HUES64 (cell line): ENCODE measurements at regions not wholly inside any gene's neighbourhood (a gene's known extent, or its start where the extent isn't known, plus 50 kb on each side); places are given as distances from the start of the nearest gene placed in this dataset.
A peak's percentile ranks its signal among the peaks of the same experiment; 100 is the strongest.
"Not testable (repeated sequence)": the region's sequence is repeated elsewhere in the genome, so short reads cannot be mapped to it uniquely, and the experiment has no call there.

ENCODE experiments used
- H3K27ac ChIP-seq: 2 replicates; pipeline ENCODE4 v1.7.0; 2013; ENCODE audit warnings: low read depth, low read length, inconsistent platforms
- H3K27me3 ChIP-seq: 2 replicates; pipeline ENCODE4 v1.6.1; 2013; ENCODE audit warnings: mild to moderate bottlenecking, low read length; ENCODE audit not compliant: insufficient read depth
- H3K36me3 ChIP-seq: 2 replicates; pipeline ENCODE4 v1.6.1; 2013; ENCODE audit warnings: mild to moderate bottlenecking, low read length; ENCODE audit not compliant: insufficient read depth
- H3K4me1 ChIP-seq: 2 replicates; pipeline ENCODE4 v1.6.1; 2013; ENCODE audit warnings: mild to moderate bottlenecking, low read length, moderate library complexity; ENCODE audit not compliant: insufficient read depth
- H3K4me3 ChIP-seq: 2 replicates; pipeline ENCODE4 v1.5.1; 2013; ENCODE audit warnings: mild to moderate bottlenecking, low read length, moderate library complexity
- H3K9ac ChIP-seq: 2 replicates; pipeline ENCODE4 v1.6.1; 2013; ENCODE audit warnings: mild to moderate bottlenecking, low read depth, low read length
- H3K9me3 ChIP-seq: 2 replicates; pipeline ENCODE4 v1.6.1; 2013; ENCODE audit warnings: low read depth, low read length; ENCODE audit not compliant: insufficient read depth
- WGBS: fragments of 150-250, 120-280 bp; methylation state at CpG from one replicate; pipeline ENCODE4 v1.1.7; 2013; ENCODE audit warnings: missing lambda C conversion rate; 5-methylcytosine and 5-hydroxymethylcytosine counted together

GRCh38 chr13:112153364-112153763, 86.4 kb downstream of the SOX1 start:
- Histone ChIP-seq H3K9ac (no peak overlapping the region), H3K27me3 (no peaks in the 10 kb centered on the region; the same call in 1 of the 2 replicates), H3K4me3 (no peak overlapping the region), H3K36me3 (no peaks in the 10 kb centered on the region), H3K4me1 (no peaks in the 10 kb centered on the region), H3K27ac (no peak overlapping the region), H3K9me3 (peaks cover 13% of the 10 kb centered on the region)
- WGBS = 93% methylated on average over 9 of the region's 9 CpGs

- Histone ChIP-seq H3K9ac (no peak overlapping the region), H3K4me1 (peaks cover 1% of the 10 kb centered on the region; the same call in 1 of the 2 replicates), H3K27ac (no peak overlapping the region), H3K36me3 (no peaks in the 10 kb centered on the region), H3K9me3 (peaks cover 13% of the 10 kb centered on the region), H3K4me3 (no peak overlapping the region), H3K27me3 (no peaks in the 10 kb centered on the region; the same call in 1 of the 2 replicates)
- WGBS = 95% methylated on average over 6 of the region's 6 CpGs
Measured at GRCh38 chr13:112153846-112154245, 86.9 kb downstream of the SOX1 start.

- no peaks in the 10 kb centered on the region for H3K36me3 ChIP-seq
- no peak overlapping the region for H3K9ac ChIP-seq
- H3K27me3 ChIP-seq = no peaks in the 10 kb centered on the region; the same call in 1 of the 2 replicates
- 93% methylated on average over 14 of the region's 14 CpGs for WGBS
- no peak overlapping the region for H3K27ac ChIP-seq
- H3K4me3 ChIP-seq = no peak overlapping the region
- H3K4me1 ChIP-seq = peaks cover 8% of the 10 kb centered on the region
- peaks cover 13% of the 10 kb centered on the region for H3K9me3 ChIP-seq
Measured at GRCh38 chr13:112154301-112155060, 87.5 kb downstream of the SOX1 start.

- Histone ChIP-seq H3K9me3 (peaks cover 13% of the 10 kb centered on the region), H3K36me3 (no peaks in the 10 kb centered on the region), H3K27ac (no peak overlapping the region), H3K4me1 (peaks cover 45% of the 10 kb centered on the region), H3K27me3 (no peaks in the 10 kb centered on the region), H3K4me3 (no peak overlapping the region), H3K9ac (no peak overlapping the region)
- WGBS = 96% methylated on average over 5 of the region's 5 CpGs
Measured at GRCh38 chr13:112158961-112159360, 92.0 kb downstream of the SOX1 start.

GRCh38 chr13:112159575-112160547, 92.9 kb downstream of the SOX1 start:
- Histone ChIP-seq H3K36me3 (no peaks in the 10 kb centered on the region), H3K4me3 (no peak overlapping the region)

GRCh38 chr13:112160558-112160957, 93.6 kb downstream of the SOX1 start:
- 91% methylated on average over 14 of the region's 14 CpGs for WGBS
- Histone ChIP-seq H3K4me1 (peaks cover 48% of the 10 kb centered on the region), H3K36me3 (no peaks in the 10 kb centered on the region), H3K9me3 (peaks cover 13% of the 10 kb centered on the region), H3K9ac (no peak overlapping the region), H3K27me3 (no peaks in the 10 kb centered on the region), H3K27ac (peak overlapping the region; percentile 97), H3K4me3 (no peak overlapping the region)

More at GRCh38 chr13:112159575-112160547, 92.9 kb downstream of the SOX1 start:
- H3K4me1 ChIP-seq = peaks cover 45% of the 10 kb centered on the region
- H3K9ac ChIP-seq = no peak overlapping the region
- no peaks in the 10 kb centered on the region for H3K27me3 ChIP-seq
- peak overlapping the region; percentile 97; the same call in 1 of the 2 replicates for H3K27ac ChIP-seq
- WGBS = 71% methylated on average over 17 of the region's 17 CpGs
- H3K9me3 ChIP-seq = peaks cover 13% of the 10 kb centered on the region

GRCh38 chr13:112161521-112162301, 94.8 kb downstream of the SOX1 start:
- H3K27me3 ChIP-seq = no peaks in the 10 kb centered on the region
- peak overlapping the region; percentile 85 for H3K9ac ChIP-seq
- no peaks in the 10 kb centered on the region for H3K36me3 ChIP-seq
- H3K4me3 ChIP-seq = peak overlapping the region; percentile 43
- 6% methylated on average over 19 of the region's 21 CpGs for WGBS
- H3K27ac ChIP-seq = peak overlapping the region; percentile 97
- peaks cover 13% of the 10 kb centered on the region for H3K9me3 ChIP-seq
- peaks cover 48% of the 10 kb centered on the region for H3K4me1 ChIP-seq

- WGBS = 96% methylated on average over 97 of the region's 97 CpGs
- not testable (repeated sequence) for H3K9me3 ChIP-seq
Measured at GRCh38 chr13:112163691-112164660, 97.0 kb downstream of the SOX1 start.

GRCh38 chr13:112165712-112166111, 98.8 kb downstream of the SOX1 start:
- Histone ChIP-seq H3K27ac (no peak overlapping the region), H3K9ac (no peak overlapping the region), H3K9me3 (no peaks in the 10 kb centered on the region), H3K36me3 (no peaks in the 10 kb centered on the region), H3K4me3 (no peak overlapping the region), H3K4me1 (peaks cover 28% of the 10 kb centered on the region), H3K27me3 (no peaks in the 10 kb centered on the region)
- WGBS = 65% methylated on average over 9 of the region's 9 CpGs

More at GRCh38 chr13:112163691-112164660, 97.0 kb downstream of the SOX1 start:
- H3K27ac ChIP-seq, H3K36me3 ChIP-seq, H3K27me3 ChIP-seq, H3K9ac ChIP-seq, H3K4me3 ChIP-seq: not testable (repeated sequence)
- peaks cover 45% of the 10 kb centered on the region for H3K4me1 ChIP-seq

GRCh38 chr13:112168761-112169160, 101.8 kb downstream of the SOX1 start:
- 79% methylated on average over 11 of the region's 11 CpGs for WGBS

More at GRCh38 chr13:112168761-112169160, 101.8 kb downstream of the SOX1 start:
- Histone ChIP-seq H3K27ac (no peak overlapping the region), H3K9me3 (no peaks in the 10 kb centered on the region), H3K4me3 (no peak overlapping the region), H3K27me3 (no peaks in the 10 kb centered on the region), H3K4me1 (peaks cover 3% of the 10 kb centered on the region), H3K36me3 (no peaks in the 10 kb centered on the region), H3K9ac (no peak overlapping the region)
